HG03045 (cell line): ENCODE measurements at regions not wholly inside any gene's neighbourhood (a gene's known extent, or its start where the extent isn't known, plus 50 kb on each side); places are given as distances from the start of the nearest gene placed in this dataset.
A peak's percentile ranks its signal among the peaks of the same experiment; 100 is the strongest.

Experiments used
- ATAC-seq: cut with Tn5 transposase; IDR thresholded peaks from one replicate; pipeline ENCODE4 v1.9.1; 2021; ENCODE audit warnings: mild to moderate bottlenecking, moderate library complexity; ENCODE audit not compliant: unreplicated experiment

DNA sequence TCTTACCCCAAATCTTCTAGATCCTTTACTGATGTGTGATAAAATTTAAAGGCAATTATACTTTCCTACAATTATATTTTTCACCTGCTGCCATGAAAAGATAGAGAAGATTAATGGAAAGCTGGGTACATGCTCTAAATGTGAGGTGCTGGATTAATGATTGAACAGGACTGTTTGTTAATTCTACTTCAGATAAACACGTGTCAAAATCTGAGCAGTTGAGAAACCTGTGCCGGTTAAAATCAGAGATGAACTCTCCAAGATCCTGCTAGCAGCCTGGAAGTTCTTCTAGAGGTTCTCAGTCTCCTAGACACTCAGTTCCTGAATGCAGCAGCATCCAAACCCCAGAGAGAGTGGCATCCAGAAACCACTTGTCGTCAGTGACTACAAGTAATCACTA is 69.2 kb downstream of the INHBA start:
- no peak for ATAC-seq

DNA sequence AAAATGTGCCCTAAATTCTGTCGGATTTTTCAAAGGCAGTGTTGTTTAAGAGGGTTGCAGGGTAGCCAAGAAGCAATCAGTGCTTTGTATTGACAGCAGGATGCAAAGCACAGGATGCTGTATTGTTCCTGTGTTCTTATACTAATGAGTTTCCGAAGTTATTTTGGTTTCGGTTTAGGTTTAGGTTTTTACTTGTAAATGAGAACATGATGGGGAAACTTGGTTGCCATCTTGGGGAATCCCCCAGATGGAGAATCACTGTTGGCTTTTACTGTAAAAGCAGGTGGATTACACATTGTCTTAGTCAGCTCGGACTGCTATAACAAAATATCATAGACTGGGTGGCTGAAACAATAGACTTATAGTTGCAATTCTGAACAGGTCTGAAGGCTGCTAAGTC is 72.1 kb downstream of the INHBA start:
- peak; percentile 87 for ATAC-seq

DNA sequence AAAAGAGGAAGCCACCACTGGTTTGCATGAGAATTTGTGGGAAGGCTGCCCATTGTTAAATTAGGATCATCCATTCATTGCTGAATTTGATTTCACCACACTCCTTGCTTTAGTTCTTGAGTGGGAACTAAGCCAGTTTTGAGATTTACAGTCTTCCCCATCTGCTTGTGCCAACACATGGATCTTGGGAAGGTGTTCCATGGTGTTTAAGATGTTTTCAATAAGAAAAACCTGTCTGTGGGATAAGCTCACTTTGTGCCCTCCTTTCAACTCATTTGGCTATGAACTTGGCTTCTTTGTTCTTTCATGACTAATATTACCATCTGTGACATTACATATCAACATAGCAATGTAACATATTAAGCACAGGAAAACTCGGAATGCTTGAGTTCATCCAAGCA is 73.2 kb downstream of the INHBA start:
- ATAC-seq = no peak

DNA sequence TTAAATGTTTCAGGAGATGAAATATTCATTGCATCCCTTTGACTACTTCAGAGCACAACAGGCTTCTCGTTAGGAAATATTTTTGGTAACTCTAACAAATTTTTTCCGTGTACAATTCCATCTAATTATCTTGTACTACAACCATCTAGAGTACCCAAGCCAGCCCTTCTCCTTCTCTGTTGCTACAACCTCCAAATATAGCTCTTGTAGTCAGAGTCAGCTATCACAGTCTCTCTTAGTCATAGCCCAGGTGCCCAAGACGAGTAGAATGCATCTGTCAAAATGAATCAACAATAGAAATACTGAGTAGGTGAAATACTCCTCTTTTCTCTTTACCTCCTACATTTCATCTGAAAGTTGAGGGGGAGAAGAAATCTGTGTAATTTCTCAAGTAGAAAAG is 74.0 kb downstream of the INHBA start:
- peak; percentile 63 for ATAC-seq

DNA sequence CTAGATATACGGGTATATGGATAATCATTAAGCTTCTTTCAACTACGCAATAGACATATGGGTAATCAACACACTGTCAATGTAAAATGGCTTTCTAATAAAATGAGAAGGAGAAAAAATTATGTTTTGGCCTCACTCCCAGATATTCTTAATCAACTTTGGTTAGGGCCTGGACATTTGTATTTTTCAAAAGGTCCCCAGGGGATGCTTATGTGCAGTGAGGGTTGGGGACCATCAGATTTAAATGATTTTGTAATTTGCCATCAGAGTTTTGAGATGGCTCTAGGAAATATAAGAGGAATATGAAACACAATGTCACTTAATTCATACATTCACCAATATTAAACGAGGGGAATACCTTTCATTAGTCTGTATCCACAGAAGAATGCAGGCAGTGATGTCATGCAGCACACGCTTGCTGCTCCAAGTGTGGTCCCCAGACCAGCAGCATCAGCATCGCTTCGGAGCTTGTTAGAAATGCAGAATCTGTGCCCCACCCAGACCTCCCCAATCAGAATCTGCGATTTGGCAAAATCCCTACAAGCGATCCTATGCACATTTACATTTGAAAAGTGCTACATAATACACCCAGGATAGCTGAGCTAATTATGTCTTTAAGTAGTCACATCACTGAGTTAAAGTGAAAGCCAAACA is 75.1 kb downstream of the INHBA start:
- no peak for ATAC-seq

DNA sequence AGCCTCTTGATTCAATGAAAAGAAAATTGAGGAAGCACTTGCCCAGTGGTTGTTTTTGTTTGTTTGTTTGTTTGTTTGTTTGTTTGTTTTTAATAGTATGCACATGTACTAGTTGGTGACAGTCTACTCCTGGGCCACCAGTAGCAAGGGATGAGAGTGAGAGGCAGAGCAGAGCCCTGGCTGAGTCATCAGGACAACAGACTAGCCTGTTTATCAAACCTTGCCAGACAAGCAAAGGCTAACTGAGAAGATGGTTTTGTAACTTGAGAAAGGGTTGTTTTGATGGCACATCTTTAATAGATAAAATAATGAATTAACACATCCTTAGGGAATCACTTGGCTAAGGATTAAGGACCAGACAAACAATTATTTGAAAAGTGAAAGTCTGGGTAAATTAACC is 78.1 kb downstream of the INHBA start:
- ATAC-seq = no peak

DNA sequence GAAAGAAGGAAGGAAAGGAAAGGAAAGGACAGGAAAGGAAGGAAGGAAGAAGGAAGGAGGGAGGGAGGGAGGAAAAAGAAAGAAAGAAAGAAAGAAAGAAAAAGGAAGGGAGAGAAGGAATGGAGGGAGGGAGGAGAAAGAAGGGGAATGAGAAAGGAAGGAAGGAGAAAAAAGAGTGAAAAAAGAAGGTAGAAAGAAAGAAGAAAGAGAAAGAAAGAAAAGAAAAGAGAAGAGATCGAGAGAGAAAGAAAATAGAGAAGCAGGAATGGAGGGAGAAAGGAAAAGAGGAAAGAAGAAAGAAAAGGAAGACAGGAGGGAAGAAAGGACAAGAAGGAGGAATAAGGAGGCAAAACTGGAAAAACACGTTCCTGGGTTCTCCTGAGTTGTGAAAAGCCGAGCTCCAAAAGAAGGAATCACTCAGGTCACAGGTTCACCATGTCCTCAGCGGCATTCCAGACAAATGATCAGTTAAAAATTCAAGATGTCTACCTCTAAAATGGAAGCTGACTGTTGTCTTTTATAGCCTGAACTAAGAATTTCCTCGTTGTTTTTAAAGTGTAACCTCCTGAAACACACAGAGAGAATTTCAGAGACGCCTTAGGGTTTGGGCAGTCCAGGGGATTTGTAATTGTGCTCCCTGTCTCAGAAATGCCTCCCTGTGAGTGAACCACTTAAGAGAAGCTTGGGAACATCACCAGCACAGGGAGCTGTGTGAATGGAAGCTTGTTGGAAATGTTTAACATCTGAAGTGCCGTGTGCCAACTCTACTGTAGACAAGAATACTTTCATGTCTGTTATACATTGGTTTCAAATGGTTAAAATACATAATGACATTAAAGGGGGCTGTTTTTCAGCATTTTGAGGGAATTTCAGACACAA is 80.7 kb downstream of the INHBA start:
- no peak for ATAC-seq

DNA sequence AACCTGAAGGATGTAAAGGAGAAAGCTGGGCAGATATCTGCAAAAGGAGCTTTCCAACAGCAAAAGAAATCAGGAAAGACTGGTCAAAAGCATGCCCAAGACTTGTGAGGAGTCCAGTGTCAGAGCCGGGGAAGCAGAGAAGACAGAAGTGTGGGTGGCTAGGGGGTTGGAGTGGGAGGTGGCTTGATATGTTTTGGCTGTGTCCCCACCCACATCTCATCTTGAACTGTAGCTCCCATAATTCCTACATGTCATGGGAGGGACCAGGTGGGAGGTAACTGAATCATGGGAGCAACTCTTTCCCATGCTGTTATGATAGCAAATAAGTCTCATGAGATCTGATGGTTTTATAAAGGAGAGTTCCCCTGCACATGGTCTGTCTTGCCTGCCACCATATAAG is 84.9 kb downstream of the INHBA start:
- no peak for ATAC-seq

DNA sequence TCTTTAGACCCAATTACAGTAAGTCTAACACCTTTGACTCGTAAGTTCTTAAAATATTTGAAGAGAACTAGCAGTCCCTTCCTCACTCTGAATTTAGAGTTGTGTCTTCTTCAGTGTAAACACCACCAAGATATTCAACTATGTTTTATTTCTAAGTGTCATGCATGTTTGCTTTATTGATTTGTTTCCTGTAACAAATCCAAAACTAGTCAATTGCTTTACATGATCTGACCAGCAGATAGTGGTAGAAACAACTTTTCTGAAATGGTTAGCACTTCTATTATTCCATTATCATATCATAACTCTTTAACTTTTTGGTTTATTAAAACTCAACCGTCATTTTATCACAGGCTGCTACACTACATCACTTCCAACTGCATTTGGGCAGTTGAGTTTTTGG is 90.1 kb downstream of the INHBA start:
- ATAC-seq = no peak

DNA sequence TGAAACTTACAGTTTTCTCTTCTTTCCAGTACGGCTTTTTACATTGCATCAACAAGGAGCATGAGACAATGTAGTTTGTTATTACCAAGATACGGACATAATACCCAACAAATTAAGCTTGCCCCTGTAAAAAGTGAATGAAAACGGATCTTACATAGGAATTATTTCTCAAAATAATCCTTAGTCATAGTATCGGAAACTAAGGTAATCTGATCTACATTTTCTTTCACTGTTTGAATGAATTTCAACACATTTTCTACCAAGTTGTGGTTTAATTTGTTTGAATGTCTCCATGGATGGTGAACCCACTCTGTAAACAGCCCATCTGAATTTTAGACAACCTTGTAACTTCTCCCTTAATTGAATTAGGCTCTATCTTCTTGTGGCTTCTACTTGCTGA is 90.5 kb downstream of the INHBA start:
- ATAC-seq = no peak

DNA sequence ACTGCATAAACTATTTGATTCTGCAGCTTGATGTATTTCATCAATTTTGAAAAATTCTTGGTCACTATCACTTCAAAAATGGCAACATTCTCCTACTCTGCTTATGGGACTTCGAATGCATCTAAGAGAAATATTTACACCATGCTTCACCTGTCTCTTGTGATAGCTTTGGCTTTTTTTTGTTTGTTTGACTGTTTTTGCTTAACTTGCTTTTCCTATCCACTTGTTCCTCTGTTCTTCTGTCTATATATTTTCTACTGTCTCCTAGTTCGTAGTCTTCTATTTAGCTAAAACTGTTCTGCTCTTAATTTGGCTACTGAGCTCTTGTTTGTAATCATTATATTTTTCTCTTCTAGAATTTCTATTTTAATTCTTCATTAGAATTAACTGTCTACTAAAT is 94.4 kb downstream of the INHBA start:
- no peak for ATAC-seq

DNA sequence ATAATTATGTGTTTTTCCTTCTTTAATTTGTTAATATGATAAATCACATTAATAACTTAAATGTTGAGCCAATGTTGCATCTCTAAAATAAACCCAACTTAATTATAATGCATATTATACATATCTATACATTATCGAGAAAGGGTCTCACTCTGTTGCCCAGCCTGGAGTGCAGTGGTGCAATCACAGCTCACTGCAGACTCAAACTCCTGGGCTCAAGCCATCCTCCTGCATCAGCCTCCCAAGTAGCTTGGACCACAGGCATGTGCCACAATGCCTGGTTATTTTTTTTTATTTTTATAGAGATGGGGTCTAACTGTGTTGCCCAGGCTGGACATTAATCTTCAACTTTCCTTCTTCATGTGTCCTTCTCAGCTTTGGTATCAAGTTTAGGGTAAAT is 98.9 kb downstream of the INHBA start:
- ATAC-seq = no peak

DNA sequence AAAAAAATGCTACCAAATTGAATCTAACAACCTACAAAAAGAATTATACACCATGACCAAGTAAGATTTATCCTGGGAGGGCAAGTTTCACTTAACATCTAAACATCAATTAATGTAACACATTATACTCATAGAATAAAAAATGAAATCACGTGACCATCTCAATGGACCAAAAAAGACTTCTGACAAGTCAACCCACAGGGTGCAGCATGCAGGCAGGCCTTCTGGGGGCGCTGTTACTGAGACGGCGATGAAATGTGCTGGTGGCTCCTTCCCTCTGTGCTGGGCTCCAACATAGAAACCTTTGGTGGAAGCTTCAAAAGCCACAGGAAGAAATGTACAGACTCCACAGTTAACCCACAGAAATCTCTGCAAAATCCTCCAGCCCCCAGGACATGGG is 103.1 kb downstream of the INHBA start:
- ATAC-seq = no peak

DNA sequence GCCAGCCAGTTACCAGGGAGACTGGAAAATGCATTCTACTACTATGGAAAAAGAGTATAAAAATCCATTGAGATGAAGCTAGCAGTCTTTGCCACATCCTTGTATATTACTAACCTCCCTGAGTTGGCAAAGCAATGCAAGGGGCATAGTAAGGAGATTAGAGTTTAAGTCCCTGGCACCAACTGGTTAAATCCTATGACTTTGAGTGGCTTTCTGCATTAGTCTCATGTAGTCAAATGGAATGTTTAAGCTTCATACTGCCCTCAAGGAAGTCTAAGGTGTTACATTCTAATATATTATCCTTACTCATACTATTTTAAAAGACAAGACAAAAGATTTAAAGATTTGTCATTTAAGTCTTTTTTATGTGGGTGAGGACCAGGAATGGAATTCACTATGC is 110.1 kb downstream of the INHBA start:
- no peak for ATAC-seq

DNA sequence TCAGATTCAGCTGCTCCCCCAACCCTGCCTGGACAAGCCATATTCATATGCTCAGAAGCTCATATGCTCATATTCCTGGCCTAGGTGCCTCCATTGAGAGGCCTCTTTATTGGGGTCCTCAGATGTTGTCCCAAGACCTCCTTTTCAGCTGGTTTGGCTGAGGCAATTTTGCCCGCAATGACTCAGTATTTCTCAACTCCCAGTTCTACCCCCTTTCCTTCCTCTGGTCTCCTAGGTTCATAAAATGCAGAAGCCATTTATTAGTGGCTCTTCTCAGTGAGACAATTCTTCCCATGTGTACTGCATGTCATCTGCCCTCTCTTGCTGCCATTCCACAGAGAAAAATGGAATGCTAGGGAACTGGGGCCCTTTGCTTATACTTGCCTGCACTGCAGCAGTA is 110.7 kb downstream of the INHBA start:
- no peak for ATAC-seq

DNA sequence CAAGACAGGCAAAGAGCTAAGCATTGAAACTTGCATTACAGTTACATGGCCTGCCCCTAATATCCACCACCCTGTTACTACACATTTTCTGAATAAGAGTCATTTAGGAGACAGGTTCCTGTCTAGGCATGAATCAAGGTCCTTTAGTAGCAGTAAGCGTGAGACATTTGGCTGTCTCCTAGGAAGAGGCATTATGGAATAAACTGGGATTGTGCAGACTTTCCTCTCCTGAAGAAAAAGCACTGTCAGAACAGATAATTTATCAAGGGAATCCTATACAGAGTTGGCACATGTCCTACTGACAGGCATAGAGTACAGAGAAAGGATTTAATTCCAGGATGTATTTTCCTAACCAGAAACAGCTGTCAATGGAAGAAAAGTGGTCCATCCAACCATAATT is 111.9 kb downstream of the INHBA start:
- no peak for ATAC-seq

DNA sequence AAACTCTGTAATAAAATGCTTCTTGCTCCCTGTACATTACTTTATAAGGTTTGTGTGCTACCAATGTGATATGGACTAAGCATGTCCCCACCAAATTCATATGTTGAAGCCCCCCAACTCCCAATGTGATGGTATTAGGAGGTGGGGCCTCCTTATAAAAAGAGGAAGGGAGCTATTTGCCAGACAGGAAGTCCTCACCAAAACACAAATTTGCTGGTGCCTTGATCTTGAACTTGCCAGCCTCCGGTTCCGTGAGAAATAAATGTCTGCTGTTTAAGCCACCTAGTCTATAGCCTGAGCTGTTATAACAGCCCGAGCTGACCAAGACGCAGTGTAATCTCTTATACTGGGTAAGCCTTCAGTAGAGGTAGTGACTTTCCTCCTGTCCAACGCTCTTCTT is 114.5 kb downstream of the INHBA start:
- no peak for ATAC-seq

DNA sequence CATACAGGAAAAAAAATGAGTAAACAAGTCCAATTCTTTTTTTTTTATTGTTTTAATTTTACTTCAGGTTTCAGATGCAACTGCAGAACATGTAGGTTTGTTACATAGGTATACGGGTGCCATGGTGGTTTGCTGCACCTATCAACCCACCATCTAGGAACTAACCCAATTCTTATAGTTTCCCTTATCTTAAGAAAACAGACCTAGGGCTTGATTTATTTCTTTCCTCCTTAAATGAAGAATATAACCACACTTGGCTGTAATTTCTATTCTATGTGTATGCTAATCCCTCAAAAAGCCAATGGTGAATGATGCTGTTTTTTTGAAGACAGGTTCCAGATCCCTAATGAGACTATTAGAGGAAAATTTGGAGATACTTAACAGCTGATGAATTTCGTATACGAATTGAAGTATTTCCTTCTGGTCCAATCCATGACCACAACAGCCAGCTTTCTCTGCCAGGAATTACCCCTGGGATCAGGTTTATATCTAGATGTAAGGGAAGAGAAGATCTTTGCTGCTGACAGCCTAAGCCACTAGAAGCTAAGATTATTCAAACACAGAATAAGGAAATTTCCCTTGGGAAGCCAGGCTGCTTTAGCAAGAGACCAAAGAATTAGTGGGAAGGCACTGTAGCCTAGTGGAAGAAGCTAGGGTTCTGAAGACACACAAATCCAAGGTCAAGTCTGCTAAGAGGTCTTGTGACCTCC is 115.8 kb downstream of the INHBA start:
- no peak for ATAC-seq

DNA sequence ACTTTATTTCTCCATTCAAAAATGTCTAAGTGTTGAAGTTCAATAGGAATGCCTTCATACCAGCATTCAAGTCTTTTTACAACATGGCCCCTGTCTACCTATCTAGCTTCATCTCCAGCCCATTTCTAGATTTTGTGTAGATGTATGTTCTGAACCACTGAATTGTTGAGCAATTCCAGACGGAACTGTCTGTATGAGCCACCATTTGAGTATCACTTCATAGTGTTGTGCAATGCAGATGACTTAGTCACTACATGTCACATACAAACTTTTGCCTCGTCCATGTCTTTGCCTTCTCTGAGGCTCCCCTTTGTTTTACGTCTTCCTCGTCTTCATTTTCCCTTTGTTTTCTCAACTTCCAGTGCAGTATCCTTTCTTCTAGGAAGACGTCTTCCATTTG is 118.1 kb downstream of the INHBA start:
- no peak for ATAC-seq

DNA sequence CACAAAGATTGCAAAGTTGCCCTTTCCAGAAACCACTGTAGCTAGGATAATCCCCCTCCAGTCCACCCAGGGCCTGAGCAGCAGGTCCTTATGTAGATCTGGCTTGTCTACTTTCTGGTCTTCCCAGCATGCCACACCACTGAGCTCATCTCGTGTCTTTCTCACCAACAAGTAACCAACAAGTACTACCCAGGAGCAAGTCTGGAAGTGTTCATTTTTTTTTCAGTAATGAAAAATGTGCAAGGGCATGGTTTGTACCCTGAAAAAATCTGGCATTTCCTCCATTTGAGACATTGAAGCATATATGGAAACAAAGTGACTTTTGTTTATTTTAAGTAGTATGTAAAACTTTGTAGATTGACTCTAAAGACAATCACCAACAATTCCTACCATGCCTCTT is 120.8 kb downstream of the INHBA start:
- no peak for ATAC-seq

DNA sequence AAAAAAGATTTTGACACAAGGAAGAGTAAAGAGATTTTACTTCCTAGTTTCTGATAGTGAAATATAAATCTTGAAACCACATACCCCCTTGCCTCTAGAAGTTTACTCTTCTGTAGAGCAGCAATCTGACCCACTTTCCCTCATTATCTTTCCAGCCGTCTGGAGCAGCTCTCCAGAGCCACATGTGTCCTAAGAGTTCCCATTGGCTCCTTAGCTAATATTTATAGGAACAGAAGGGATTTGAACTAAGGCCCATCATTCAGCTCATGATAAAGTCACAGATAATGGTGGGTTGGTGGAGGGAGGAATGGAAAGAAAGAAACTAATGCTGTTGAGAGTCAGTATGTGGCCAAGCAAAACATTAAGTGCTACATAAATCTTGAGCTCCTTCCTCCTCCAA is 121.8 kb downstream of the INHBA start:
- ATAC-seq = no peak
